ENCODE measurements at regions not wholly inside any gene's neighbourhood (a gene's known extent, or its start where the extent isn't known, plus 50 kb on each side); places are given as distances from the start of the nearest gene placed in this dataset.

DNA sequence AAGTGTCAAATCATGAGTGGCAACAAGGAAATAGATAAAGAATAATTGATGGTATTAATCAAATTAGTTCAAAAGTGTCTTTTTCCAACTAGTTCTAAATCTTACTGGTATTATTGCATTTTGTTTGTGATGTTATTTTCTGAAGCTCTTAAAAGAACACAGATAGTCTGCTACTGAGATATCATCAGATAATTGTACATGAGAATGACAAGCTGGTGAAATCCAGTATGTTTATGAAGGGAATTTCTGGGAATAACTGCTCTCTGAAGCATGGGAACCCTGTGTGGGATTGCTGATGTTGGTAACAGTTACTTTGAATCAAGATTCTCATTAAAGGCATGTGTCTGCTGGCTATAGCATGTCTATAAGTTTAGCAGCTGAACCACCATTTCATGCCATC, 190.3 kb upstream of the CDIN1 start (continued):
- TF ChIP-seq, protein P1, sequence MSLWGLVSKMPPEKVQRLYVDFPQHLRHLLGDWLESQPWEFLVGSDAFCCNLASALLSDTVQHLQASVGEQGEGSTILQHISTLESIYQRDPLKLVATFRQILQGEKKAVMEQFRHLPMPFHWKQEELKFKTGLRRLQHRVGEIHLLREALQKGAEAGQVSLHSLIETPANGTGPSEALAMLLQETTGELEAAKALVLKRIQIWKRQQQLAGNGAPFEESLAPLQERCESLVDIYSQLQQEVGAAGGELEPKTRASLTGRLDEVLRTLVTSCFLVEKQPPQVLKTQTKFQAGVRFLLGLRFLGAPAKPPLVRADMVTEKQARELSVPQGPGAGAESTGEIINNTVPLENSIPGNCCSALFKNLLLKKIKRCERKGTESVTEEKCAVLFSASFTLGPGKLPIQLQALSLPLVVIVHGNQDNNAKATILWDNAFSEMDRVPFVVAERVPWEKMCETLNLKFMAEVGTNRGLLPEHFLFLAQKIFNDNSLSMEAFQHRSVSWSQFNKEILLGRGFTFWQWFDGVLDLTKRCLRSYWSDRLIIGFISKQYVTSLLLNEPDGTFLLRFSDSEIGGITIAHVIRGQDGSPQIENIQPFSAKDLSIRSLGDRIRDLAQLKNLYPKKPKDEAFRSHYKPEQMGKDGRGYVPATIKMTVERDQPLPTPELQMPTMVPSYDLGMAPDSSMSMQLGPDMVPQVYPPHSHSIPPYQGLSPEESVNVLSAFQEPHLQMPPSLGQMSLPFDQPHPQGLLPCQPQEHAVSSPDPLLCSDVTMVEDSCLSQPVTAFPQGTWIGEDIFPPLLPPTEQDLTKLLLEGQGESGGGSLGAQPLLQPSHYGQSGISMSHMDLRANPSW (CRISPR knock-in tag; IDR thresholded peaks at IDR 0.05; ENCODE audit: borderline replicate concordance), result no peak
- TF ChIP-seq FOXC1 (CRISPR knock-in tag; IDR thresholded peaks at IDR 0.05; ENCODE audit: borderline replicate concordance) (no peak), HMG20A (CRISPR knock-in tag; IDR thresholded peaks at IDR 0.05; ENCODE audit: borderline replicate concordance) (no peak), MXD4 (CRISPR knock-in tag; IDR thresholded peaks at IDR 0.05) (no peak), NFKBIZ (CRISPR knock-in tag; IDR thresholded peaks at IDR 0.05) (no peak), ZNF496 (CRISPR knock-in tag; IDR thresholded peaks at IDR 0.05; ENCODE audit: insufficient replicate concordance) (no peak), HNF4A (CRISPR knock-in tag; IDR thresholded peaks at IDR 0.05) (no peak), ZNF703 (CRISPR knock-in tag; IDR thresholded peaks at IDR 0.05; ENCODE audit: borderline replicate concordance) (no peak), ZNF335 (CRISPR knock-in tag; IDR thresholded peaks at IDR 0.05) (no peak), MED13 (CRISPR knock-in tag; IDR thresholded peaks at IDR 0.05) (no peak), EEA1 (CRISPR knock-in tag; IDR thresholded peaks at IDR 0.05; ENCODE audit: borderline replicate concordance) (no peak)
- TF ChIP-seq, protein P2, sequence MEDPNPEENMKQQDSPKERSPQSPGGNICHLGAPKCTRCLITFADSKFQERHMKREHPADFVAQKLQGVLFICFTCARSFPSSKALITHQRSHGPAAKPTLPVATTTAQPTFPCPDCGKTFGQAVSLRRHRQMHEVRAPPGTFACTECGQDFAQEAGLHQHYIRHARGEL (CRISPR knock-in tag; IDR thresholded peaks at IDR 0.05), result no peak

DNA sequence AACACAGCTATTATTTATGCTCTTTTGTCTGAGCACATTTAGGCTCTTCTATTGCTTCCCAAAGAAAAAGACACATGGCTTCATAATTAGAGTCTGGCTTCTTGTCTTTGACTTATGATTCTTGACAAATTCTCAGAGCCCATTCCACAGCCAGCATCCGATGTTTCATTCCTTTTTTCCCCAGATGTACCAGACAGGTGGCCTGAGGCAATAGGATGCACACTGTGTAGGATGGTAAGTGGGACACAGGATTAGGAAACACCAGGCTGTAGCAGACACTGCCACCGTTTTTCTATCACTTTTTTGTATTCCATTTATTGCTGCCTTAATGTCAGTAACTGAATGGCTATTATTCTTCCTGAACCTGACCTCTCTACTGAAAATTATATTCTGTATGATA, 188.9 kb upstream of the CDIN1 start:
- no peak overlapping the region for H3K4me2 ChIP-seq (ENCODE audit: low read depth, low read length)
- no peaks in the 10 kb centered on the region for H3K79me2 ChIP-seq (ENCODE audit: insufficient read depth, low read length)
- H3K27me3 ChIP-seq (ENCODE audit: control insufficient read depth in 1 of 2, insufficient read depth in 2 of 2, low read length in 2 of 2), result peaks cover 0 to 2% of the 10 kb centered on the region in 2 experiments; a peak in 1 of 5 replicates
- in situ Hi-C loops (cut with HindIII; ENCODE audit: extremely low pct_ligation_motif_present, low pct_unique_long_range_greater_than_20kb), result no loop called here
- intact Hi-C loops (cut with micrococcal nuclease; ENCODE audit: unreplicated experiment), result no loop called here
- H4K20me1 ChIP-seq (ENCODE audit: insufficient read depth, low read length), result no peaks in the 10 kb centered on the region
- no peaks in the 10 kb centered on the region for H3K36me3 ChIP-seq (replicated peaks in 1 of 2; ENCODE audit: control insufficient read depth in 1 of 2, insufficient read depth in 2 of 2, low read length in 2 of 2)
- H3K4me1 ChIP-seq (ENCODE audit: insufficient read depth, low read length), result no peaks in the 10 kb centered on the region
- BruUV-seq (replicated peaks), result no TSS peak
- H3K9ac ChIP-seq (ENCODE audit: insufficient read depth, low read depth, low read length), result no peak overlapping the region
- no peak overlapping the region for H3K4me3 ChIP-seq (replicated peaks in 1 of 3; ENCODE audit: insufficient read depth in 1 of 3, low read depth in 2 of 3, low read length in 3 of 3)
- ChIA-PET CTCF (ENCODE audit: low intra/inter-chr PET ratio, low total read pairs) (no interaction called here), POLR2A (no interaction called here)
- H2AFZ ChIP-seq (ENCODE audit: low read length), result no peak overlapping the region
- no peak for ATAC-seq
- WGBS (ENCODE audit: low lambda C conversion rate), result 0% methylated on average over 2 of the region's 2 CpGs
- no peak for FAIRE-seq
- no peak for DNase-seq (ENCODE audit: low spot score)
- H3K9me3 ChIP-seq (ENCODE audit: low read length), result no peaks in the 10 kb centered on the region
- H3K27ac ChIP-seq (ENCODE audit: extremely low read length, insufficient read depth, low read length), result no peak overlapping the region
- TF ChIP-seq KAT8 (CRISPR knock-in tag; IDR thresholded peaks at IDR 0.05) (no peak), SAP130 (CRISPR knock-in tag; IDR thresholded peaks at IDR 0.05; ENCODE audit: low read depth) (no peak), KMT2A (CRISPR knock-in tag; IDR thresholded peaks at IDR 0.05) (no peak), ZNF10 (CRISPR knock-in tag; IDR thresholded peaks at IDR 0.05; ENCODE audit: borderline replicate concordance, low read depth) (no peak)
- TF ChIP-seq, protein P3, sequence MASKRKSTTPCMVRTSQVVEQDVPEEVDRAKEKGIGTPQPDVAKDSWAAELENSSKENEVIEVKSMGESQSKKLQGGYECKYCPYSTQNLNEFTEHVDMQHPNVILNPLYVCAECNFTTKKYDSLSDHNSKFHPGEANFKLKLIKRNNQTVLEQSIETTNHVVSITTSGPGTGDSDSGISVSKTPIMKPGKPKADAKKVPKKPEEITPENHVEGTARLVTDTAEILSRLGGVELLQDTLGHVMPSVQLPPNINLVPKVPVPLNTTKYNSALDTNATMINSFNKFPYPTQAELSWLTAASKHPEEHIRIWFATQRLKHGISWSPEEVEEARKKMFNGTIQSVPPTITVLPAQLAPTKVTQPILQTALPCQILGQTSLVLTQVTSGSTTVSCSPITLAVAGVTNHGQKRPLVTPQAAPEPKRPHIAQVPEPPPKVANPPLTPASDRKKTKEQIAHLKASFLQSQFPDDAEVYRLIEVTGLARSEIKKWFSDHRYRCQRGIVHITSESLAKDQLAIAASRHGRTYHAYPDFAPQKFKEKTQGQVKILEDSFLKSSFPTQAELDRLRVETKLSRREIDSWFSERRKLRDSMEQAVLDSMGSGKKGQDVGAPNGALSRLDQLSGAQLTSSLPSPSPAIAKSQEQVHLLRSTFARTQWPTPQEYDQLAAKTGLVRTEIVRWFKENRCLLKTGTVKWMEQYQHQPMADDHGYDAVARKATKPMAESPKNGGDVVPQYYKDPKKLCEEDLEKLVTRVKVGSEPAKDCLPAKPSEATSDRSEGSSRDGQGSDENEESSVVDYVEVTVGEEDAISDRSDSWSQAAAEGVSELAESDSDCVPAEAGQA (IDR thresholded peaks at IDR 0.05; ENCODE audit: low read depth), result no peak
- TF ChIP-seq, protein P3 (CRISPR knock-in tag; IDR thresholded peaks at IDR 0.05; ENCODE audit: borderline replicate concordance), result no peak

Measured in HepG2 (cell line).